Vagina (tissue), 2 donors: ENCODE measurements at regions not wholly inside any gene's neighbourhood (a gene's known extent, or its start where the extent isn't known, plus 50 kb on each side); places are given as distances from the start of the nearest gene placed in this dataset.
"Not testable (repeated sequence)": the region's sequence is repeated elsewhere in the genome, so short reads cannot be mapped to it uniquely, and the experiment has no call there.

ENCODE experiments used
- DNase-seq, 2 donors: peaks; one replicate each; pipeline ENCODE4 v3.0.0-alpha.2; 2017; ENCODE audit errors: extremely low spot score in 2 of 2
- H3K27ac ChIP-seq: fragments of 200-600 bp; sonication (generic); one replicate; pipeline ENCODE4 v1.5.1; 2019
- H3K27me3 ChIP-seq: fragments of 200-600 bp; sonication (generic); one replicate; pipeline ENCODE4 v1.5.1; 2019
- H3K36me3 ChIP-seq, 2 donors: fragments of 200-600 bp; sonication (generic); one replicate each; pipeline ENCODE4 v1.5.1; 2017 to 2019
- H3K4me1 ChIP-seq: fragments of 200-600 bp; sonication (generic); one replicate; pipeline ENCODE4 v1.5.1; 2019
- H3K4me3 ChIP-seq, 2 donors: fragments of 200-600 bp; sonication (generic); 1 replicate in 1 of 2; 2 replicates in 1 of 2; pipeline ENCODE4 v1.5.1; 2016 to 2019
- H3K9me3 ChIP-seq: fragments of 200-600 bp; sonication (generic); one replicate; pipeline ENCODE4 v1.5.1; 2019
- CTCF ChIP-seq, 3 experiments: fragments of 450-650 bp in 2 of 3; fragments of 200-600 bp in 1 of 3; sonication (generic) in 1 of 3; IDR thresholded peaks; one replicate each; pipeline ENCODE4 v1.5.1; 2017 to 2019; ENCODE audit warnings: antibody characterized with exemption in 3 of 3, mild to moderate bottlenecking in 2 of 3, moderate library complexity in 2 of 3
- POLR2A ChIP-seq, 2 donors: fragments of 450-650 bp; IDR thresholded peaks; one replicate each; pipeline ENCODE4 v1.6.1; 2017; ENCODE audit warnings: antibody characterized with exemption in 2 of 2, mild to moderate bottlenecking in 2 of 2, moderate library complexity in 2 of 2
- POLR2AphosphoS5 ChIP-seq, 2 donors: sonication (generic); formaldehyde crosslinking; IDR thresholded peaks; one replicate each; pipeline ENCODE4 v1.9.0; 2017; ENCODE audit warnings: antibody characterized with exemption in 2 of 2, mild to moderate bottlenecking in 2 of 2, low read depth in 1 of 2; ENCODE audit not compliant: insufficient read depth in 1 of 2
- intact Hi-C: fragments of 100-400 bp; cut with DNase I; formaldehyde crosslinking; loops from one replicate; pipeline ENCODE4 v1.15.1; 2023

GRCh38 chr2:51790854-51791253, 758.9 kb upstream of the NRXN1 start:
- Histone ChIP-seq H3K27ac (no peak overlapping the region), H3K36me3 (no peaks in the 10 kb centered on the region), H3K27me3 (no peaks in the 10 kb centered on the region), H3K9me3 (no peaks in the 10 kb centered on the region), H3K4me3 (no peak overlapping the region), H3K4me1 (no peaks in the 10 kb centered on the region)
- intact Hi-C loops, result no loop called here
- TF ChIP-seq CTCF (IDR thresholded peaks at IDR 0.05) (no peak), POLR2A (IDR thresholded peaks at IDR 0.05) (no peak), POLR2AphosphoS5 (IDR thresholded peaks at IDR 0.05; ENCODE audit: insufficient read depth in 1 of 2, low read depth in 1 of 2) (no peak)
- no peak for DNase-seq

GRCh38 chr2:51789918-51790317, 758.0 kb upstream of the NRXN1 start:
- Histone ChIP-seq H3K27me3 (no peaks in the 10 kb centered on the region), H3K27ac (no peak overlapping the region), H3K4me3 (no peak overlapping the region), H3K36me3 (no peaks in the 10 kb centered on the region), H3K9me3 (no peaks in the 10 kb centered on the region), H3K4me1 (no peaks in the 10 kb centered on the region)
- intact Hi-C loops, result no loop called here
- no peak for DNase-seq
- TF ChIP-seq CTCF (IDR thresholded peaks at IDR 0.05), result no peak
- no peak for TF ChIP-seq POLR2A (IDR thresholded peaks at IDR 0.05)
- no peak for TF ChIP-seq POLR2AphosphoS5 (IDR thresholded peaks at IDR 0.05; ENCODE audit: insufficient read depth in 1 of 2, low read depth in 1 of 2)

GRCh38 chr2:51782921-51783765, 751.2 kb upstream of the NRXN1 start:
- no peaks in the 10 kb centered on the region for H3K27me3 ChIP-seq
- no peak overlapping the region for H3K27ac ChIP-seq
- no peaks in the 10 kb centered on the region for H3K36me3 ChIP-seq
- H3K4me3 ChIP-seq, result no peak overlapping the region
- TF ChIP-seq POLR2A (IDR thresholded peaks at IDR 0.05), result no peak
- TF ChIP-seq POLR2AphosphoS5 (IDR thresholded peaks at IDR 0.05; ENCODE audit: insufficient read depth in 1 of 2, low read depth in 1 of 2), result no peak
- no peak for TF ChIP-seq CTCF (IDR thresholded peaks at IDR 0.05)
- intact Hi-C loops, result no loop called here
- H3K4me1 ChIP-seq, result no peaks in the 10 kb centered on the region
- H3K9me3 ChIP-seq, result no peaks in the 10 kb centered on the region
- DNase-seq, result no peak

GRCh38 chr2:51781691-51782090, 749.8 kb upstream of the NRXN1 start:
- Histone ChIP-seq H3K4me3 (no peak overlapping the region), H3K36me3 (no peaks in the 10 kb centered on the region), H3K27me3 (no peaks in the 10 kb centered on the region), H3K4me1 (no peaks in the 10 kb centered on the region), H3K27ac (no peak overlapping the region), H3K9me3 (no peaks in the 10 kb centered on the region)
- TF ChIP-seq POLR2AphosphoS5 (IDR thresholded peaks at IDR 0.05; ENCODE audit: insufficient read depth in 1 of 2, low read depth in 1 of 2), result no peak
- TF ChIP-seq POLR2A (IDR thresholded peaks at IDR 0.05), result no peak
- TF ChIP-seq CTCF (IDR thresholded peaks at IDR 0.05), result no peak
- DNase-seq, result no peak
- intact Hi-C loops, result no loop called here

- TF ChIP-seq CTCF (IDR thresholded peaks at IDR 0.05), result no peak
- no peak for TF ChIP-seq POLR2A (IDR thresholded peaks at IDR 0.05)
- TF ChIP-seq POLR2AphosphoS5 (IDR thresholded peaks at IDR 0.05; ENCODE audit: insufficient read depth in 1 of 2, low read depth in 1 of 2), result no peak
- Histone ChIP-seq H3K27me3 (no peaks in the 10 kb centered on the region), H3K36me3 (no peaks in the 10 kb centered on the region), H3K4me3 (no peak overlapping the region), H3K27ac (no peak overlapping the region), H3K4me1 (no peaks in the 10 kb centered on the region), H3K9me3 (no peaks in the 10 kb centered on the region)
- intact Hi-C loops, result no loop called here
- DNase-seq, result no peak
Observed at GRCh38 chr2:51780353-51780752, 748.4 kb upstream of the NRXN1 start.

GRCh38 chr2:51779723-51780122, 747.8 kb upstream of the NRXN1 start:
- intact Hi-C loops, H3K4me3 ChIP-seq, H3K27me3 ChIP-seq, H3K27ac ChIP-seq, DNase-seq, H3K9me3 ChIP-seq, H3K4me1 ChIP-seq, H3K36me3 ChIP-seq: not testable (repeated sequence)
